ENCODE measurements at regions not wholly inside any gene's neighbourhood (a gene's known extent, or its start where the extent isn't known, plus 50 kb on each side); places are given as distances from the start of the nearest gene placed in this dataset.
A peak's percentile ranks its signal among the peaks of the same experiment; 100 is the strongest.

- Histone ChIP-seq H3K27ac (no peak overlapping the region), H3K27me3 (no peaks in the 10 kb centered on the region), H3K4me3 (replicated peaks in 1 of 3) (no peak overlapping the region), H3K36me3 (no peaks in the 10 kb centered on the region), H3K4me1 (peaks cover 0 to 3% of the 10 kb centered on the region in 2 donors), H3K9me3 (no peaks in the 10 kb centered on the region)
- TF ChIP-seq CTCF (IDR thresholded peaks at IDR 0.05) = no peak
- no peak for TF ChIP-seq POLR2A (IDR thresholded peaks at IDR 0.05)
- intact Hi-C loops (cut with DNase I) = no loop called here
- DNase-seq = no peak
- WGBS, 2 donors = 48 to 77% methylated on average over 1 of the region's 1 CpG
These were observed 346.2 kb upstream of the STXBP6 start for GRCh38 chr14:25396128-25396527.

- TF ChIP-seq CTCF (IDR thresholded peaks at IDR 0.05) (no peak), POLR2A (IDR thresholded peaks at IDR 0.05) (no peak)
- 74 to 83% methylated on average over 3 of the region's 3 CpGs for WGBS, 2 donors
- Histone ChIP-seq H3K9me3 (no peaks in the 10 kb centered on the region), H3K27me3 (no peaks in the 10 kb centered on the region), H3K27ac (no peak overlapping the region), H3K4me1 (peaks cover 0 to 3% of the 10 kb centered on the region in 2 donors), H3K36me3 (no peaks in the 10 kb centered on the region), H3K4me3 (replicated peaks in 1 of 3) (no peak overlapping the region)
- DNase-seq = no peak
- intact Hi-C loops (cut with DNase I) = no loop called here
These were observed 344.9 kb upstream of the STXBP6 start for GRCh38 chr14:25394791-25395391.

- intact Hi-C loops (cut with DNase I) = no loop called here
- peak; percentile 19 to 20 for DNase-seq
- no peaks in the 10 kb centered on the region for H3K36me3 ChIP-seq
- TF ChIP-seq CTCF (IDR thresholded peaks at IDR 0.05) (no peak), POLR2A (IDR thresholded peaks at IDR 0.05) (no peak)
- H3K27me3 ChIP-seq = no peaks in the 10 kb centered on the region
- no peak overlapping the region for H3K27ac ChIP-seq
- H3K9me3 ChIP-seq = no peaks in the 10 kb centered on the region
- no peak overlapping the region for H3K4me3 ChIP-seq (replicated peaks in 1 of 3)
- H3K4me1 ChIP-seq = peaks cover 0 to 3% of the 10 kb centered on the region in 2 donors
These were observed 344.4 kb upstream of the STXBP6 start for GRCh38 chr14:25394356-25394755.

GRCh38 chr14:25389948-25390347 is 340.0 kb upstream of the STXBP6 start:
- 80 to 84% methylated on average over 2 of the region's 2 CpGs for WGBS, 2 donors
- no peak for DNase-seq

GRCh38 chr14:25381498-25381897 is 331.6 kb upstream of the STXBP6 start:
- no peaks in the 10 kb centered on the region for H3K4me1 ChIP-seq
- WGBS, 2 donors = 33 to 49% methylated on average over 3 of the region's 3 CpGs
- no peak overlapping the region for H3K4me3 ChIP-seq (replicated peaks in 1 of 3)
- H3K9me3 ChIP-seq = no peaks in the 10 kb centered on the region
- H3K27me3 ChIP-seq = no peaks in the 10 kb centered on the region
- no peak for TF ChIP-seq POLR2A (IDR thresholded peaks at IDR 0.05)
- peak in 1 of 6 experiments; percentile 18 for TF ChIP-seq CTCF (IDR thresholded peaks at IDR 0.05)
- no peak for DNase-seq
- no peak overlapping the region for H3K27ac ChIP-seq
- H3K36me3 ChIP-seq = no peaks in the 10 kb centered on the region
- intact Hi-C loops (cut with DNase I) = no loop called here

More at GRCh38 chr14:25389948-25390347, 340.0 kb upstream of the STXBP6 start:
- H3K27ac ChIP-seq = no peak overlapping the region
- H3K36me3 ChIP-seq = no peaks in the 10 kb centered on the region
- no peak overlapping the region for H3K4me3 ChIP-seq (replicated peaks in 1 of 3)
- TF ChIP-seq CTCF (IDR thresholded peaks at IDR 0.05) (no peak), POLR2A (IDR thresholded peaks at IDR 0.05) (no peak)
- H3K9me3 ChIP-seq = no peaks in the 10 kb centered on the region
- H3K4me1 ChIP-seq = peaks cover 0 to 2% of the 10 kb centered on the region in 2 donors
- intact Hi-C loops (cut with DNase I) = no loop called here
- H3K27me3 ChIP-seq = no peaks in the 10 kb centered on the region

Measured in thyroid gland (tissue), 4 donors.